C4-2B (cell line): ENCODE measurements at regions not wholly inside any gene's neighbourhood (a gene's known extent, or its start where the extent isn't known, plus 50 kb on each side); places are given as distances from the start of the nearest gene placed in this dataset.

ENCODE experiments used
- ZFX ChIP-seq: fragments of 450-650 bp; IDR thresholded peaks from 2 replicates; pipeline ENCODE4 v1.6.1; 2017
- TF ChIP-seq, protein P1 (sequence below): fragments of 450-650 bp; conservative IDR thresholded peaks from 2 replicates; pipeline ENCODE4 v1.5.1; 2017; ENCODE audit warnings: mild to moderate bottlenecking

DNA sequence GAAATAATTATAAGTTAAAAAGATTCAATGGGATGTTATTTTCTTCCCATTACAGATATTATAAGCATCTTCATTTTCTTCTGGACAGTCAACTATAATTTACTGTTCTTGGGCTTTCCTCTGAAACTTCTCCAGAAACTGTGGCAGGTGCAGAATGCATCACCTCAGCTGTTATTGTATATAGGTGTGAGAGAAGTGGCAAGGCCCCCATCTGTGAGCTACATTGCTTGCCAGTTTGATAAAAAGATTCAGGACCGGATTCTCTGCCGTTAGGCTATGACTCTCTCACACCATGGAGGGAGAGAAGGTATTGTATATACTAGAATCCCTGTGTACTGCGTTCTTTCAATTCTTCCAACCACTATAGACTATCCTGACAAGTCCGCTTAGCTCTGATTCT is 135.8 kb upstream of the CENPW start:
- TF ChIP-seq, protein P1, sequence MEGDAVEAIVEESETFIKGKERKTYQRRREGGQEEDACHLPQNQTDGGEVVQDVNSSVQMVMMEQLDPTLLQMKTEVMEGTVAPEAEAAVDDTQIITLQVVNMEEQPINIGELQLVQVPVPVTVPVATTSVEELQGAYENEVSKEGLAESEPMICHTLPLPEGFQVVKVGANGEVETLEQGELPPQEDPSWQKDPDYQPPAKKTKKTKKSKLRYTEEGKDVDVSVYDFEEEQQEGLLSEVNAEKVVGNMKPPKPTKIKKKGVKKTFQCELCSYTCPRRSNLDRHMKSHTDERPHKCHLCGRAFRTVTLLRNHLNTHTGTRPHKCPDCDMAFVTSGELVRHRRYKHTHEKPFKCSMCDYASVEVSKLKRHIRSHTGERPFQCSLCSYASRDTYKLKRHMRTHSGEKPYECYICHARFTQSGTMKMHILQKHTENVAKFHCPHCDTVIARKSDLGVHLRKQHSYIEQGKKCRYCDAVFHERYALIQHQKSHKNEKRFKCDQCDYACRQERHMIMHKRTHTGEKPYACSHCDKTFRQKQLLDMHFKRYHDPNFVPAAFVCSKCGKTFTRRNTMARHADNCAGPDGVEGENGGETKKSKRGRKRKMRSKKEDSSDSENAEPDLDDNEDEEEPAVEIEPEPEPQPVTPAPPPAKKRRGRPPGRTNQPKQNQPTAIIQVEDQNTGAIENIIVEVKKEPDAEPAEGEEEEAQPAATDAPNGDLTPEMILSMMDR: no peak
- TF ChIP-seq ZFX: no peak
